ENCODE measurements at regions not wholly inside any gene's neighbourhood (a gene's known extent, or its start where the extent isn't known, plus 50 kb on each side); places are given as distances from the start of the nearest gene placed in this dataset.

DNA sequence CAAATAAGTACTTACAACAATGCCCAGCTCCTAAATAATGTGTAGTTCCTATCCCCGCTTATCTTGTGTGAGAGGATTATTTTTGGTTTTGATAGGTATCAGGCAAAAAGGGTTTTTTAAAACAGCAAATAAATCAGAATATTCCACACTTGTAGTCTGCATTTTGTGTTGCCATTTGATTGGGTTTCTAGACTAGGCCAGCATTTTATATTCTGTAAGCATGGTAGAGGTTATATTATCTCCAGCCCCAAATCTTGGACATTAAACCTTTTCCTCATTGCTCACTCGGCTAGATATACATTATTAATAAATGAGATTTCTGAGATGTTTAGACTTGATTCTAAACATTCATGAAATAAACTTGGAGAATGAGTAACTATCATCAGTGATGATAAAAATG is 165.7 kb upstream of the C1orf21 start:
- no peak for DNase-seq

DNA sequence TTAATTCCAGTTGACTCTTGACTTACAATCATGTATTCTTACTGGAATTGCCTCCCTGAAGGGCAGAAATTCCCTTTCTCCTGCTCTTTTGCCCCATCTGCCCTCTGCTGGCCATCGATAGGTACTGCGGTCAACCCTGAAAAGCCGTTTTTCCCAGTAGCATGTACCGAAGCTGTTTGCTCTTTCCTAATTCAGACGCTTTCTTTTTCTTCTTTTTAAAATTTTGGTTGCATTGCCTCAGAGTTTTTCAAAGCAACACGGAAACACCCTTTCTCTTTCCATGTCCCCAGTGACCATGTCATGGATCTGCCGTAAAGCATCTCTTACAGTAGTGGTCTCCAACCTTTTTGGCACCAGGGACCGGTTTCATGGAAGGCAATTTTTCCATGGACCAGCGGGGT is 164.2 kb upstream of the C1orf21 start:
- peak; percentile 12 for DNase-seq

DNA sequence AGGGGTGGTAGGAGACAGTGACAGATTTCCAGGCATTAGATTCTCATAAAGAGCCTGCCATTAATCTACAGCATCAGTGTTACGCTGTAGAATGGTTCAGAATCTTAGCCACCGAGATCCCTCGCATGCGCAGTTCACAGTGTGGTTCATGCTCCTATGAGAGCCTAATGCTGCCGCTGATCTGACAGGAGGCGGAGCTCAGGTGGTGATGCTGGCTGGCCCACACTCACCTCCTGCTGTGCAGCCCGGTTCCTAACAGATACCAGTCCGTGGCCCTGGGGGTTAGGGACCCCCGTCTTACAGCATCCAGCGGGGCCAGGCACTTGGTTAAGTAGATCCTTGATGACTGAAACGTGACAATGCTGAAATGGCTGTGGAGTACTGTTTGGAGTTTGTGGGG is 163.6 kb upstream of the C1orf21 start:
- no peak for DNase-seq

DNA sequence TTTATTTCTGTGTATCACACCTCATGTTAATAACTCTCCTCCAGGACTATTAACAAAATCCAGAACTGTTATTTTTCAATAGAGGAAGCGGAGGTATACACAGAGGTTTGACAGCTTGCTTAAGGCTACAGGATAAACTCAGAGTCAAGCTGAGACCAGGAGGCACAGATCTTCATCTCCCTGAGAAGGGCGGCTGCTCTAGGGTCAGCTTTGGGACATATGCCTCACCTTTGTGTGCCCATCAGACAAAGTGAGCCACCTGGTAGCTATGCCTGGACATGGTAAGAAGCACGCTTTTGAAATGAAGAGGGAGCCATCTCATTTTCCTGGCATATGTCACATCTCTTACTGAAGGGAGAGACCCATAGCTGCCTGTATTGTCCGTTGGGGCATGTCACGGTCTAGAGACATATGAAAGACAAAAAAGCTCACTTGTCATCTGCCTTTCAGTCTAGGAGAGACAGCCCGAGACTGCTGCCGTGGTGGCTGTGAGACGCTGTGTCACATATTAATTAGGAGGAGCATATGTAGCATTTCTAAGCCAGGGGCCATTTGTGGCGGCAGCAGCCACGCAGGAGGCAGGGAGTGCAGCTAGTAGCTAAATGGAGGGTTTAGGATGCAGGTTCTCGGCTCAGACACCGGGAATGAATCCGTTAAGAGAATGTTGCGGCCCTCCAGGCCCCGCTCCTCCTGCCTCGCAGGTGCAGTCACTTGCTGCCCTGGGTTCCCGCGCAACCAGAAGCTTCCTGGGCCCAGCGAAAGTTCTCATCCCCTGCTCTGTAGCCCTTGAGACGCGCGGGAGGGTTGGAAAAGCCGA is 161.3 kb upstream of the C1orf21 start:
- no peak for DNase-seq

DNA sequence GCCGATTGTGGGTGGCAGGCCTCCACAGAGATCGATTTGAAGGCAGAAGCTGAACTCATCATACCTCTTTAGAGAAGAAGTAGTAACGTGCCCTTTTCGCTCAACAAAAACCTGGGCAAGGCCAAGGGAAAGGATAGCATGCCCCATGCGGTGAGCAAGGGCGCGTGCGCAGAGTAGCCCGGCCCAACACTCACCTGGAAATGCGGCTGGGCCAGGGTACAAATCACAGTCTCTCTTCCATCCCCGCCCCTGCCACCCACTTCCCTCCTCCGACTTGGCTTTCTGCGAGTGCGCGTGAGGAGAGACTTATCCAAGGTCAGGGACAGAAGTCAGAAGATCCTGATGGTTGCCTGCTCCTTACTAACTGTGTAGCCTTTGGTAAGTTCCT is 160.7 kb upstream of the C1orf21 start:
- DNase-seq = no peak

DNA sequence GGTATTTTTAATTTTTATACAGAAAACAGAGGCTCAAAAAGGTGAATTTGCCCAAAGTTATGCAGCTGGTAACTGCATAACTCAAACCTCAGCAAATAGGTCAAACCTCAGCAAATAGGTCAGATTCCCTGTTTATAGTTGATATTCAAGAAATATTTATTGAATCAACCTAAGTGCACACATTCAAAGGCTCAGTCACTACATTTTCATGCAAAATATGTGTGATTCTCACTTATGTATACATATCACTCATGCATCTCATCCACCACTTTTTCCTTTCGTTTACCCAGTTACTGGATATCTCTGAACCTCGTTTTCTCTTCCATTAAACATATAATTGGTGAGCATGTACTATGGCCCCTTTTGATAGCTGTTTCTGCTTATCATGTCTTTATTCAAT is 158.3 kb upstream of the C1orf21 start:
- DNase-seq = no peak

DNA sequence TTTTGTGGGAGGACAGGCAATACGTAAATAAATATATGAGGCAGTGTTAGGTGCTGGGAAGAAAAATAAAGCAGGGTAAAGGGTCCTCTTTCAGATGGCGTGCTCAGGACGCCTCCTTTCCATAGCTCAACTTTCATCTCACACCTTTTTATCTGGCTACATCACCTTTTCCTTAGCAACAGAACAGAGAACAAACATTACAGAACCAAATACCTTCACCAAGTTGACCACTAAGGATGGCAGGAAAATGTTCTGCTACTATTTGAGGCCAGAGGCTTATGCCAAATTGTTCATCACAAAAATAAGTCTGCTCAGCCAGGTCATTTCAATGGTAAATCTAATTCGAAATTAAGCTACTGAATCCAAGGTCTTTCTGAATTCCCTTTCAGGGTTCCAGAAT is 149.2 kb upstream of the C1orf21 start:
- no peak for DNase-seq

DNA sequence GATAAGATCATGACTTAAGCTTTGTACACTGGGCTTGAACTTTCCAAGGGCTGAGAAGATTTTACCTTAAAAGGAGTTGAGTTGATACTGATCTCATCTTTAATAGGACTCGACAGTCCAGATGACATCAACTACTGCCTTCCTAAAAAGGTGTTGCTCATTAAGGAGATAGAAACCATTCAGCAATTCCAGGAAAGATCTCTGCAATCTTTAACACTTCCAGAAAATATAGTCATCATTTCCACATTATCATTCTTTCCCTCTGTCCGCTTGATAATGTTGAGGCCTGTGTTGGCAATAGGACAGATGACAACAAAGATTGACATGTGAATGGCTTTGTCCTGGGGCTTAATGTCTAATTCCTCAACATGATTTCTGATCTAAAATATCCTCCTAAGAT is 145.4 kb upstream of the C1orf21 start:
- no peak for DNase-seq

DNA sequence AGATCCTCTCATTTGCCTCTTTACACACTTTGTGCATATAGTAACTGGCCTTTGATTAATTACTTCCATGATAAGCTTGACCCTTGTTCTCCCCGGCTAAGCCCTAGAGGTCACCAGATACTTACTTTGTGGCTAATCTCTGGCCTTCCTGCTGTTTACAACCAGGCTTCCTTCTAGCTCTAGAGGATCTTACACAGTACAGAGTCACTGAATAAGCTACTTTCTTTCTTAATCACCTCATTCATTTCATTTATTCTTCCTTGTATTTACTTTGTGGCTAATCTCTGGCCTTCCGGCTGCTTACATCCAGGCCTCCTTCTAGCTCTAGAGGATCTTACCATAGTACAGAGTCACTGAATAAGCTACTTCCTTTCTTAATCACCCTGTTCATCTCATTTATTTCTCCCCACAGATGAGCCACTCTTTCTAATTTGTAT is 144.3 kb upstream of the C1orf21 start:
- no peak for DNase-seq

DNA sequence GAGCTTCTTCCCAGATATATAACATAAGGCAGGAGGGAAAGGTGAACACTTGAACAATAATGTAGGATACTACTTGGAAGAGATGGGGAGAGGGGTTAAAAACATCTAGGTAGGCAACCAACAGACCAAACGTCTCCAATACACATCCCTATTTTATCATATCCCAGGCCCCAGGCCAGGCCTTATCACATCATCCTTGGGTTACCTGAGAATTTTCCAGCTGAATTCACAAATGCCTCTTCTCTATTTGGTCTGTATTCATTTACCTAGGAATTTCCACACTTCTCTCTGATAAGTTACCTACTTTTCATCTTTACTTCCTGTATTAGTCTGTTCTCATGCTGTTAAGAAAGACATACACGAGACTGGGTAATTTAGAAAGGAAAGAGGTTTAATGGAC is 141.9 kb upstream of the C1orf21 start:
- no peak for DNase-seq

DNA sequence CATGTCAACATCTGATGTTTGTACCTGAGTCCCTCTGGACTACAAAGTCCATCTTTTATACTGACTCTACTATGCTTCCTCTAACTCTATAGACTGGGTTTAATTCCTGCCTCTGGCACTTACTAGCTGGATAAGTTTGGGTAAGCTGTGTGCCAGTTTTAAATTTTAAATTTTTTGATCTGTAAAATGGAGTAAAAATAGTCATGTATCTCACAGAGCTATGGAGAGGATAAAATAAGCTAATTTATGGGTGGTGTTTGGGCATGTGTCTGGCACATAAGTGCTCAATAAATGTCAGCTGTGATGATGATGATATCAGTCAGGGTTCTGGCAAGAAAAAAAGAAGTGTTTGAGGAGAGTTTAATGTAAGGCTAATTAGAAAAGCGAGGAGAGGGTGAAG is 139.2 kb upstream of the C1orf21 start:
- DNase-seq = no peak

DNA sequence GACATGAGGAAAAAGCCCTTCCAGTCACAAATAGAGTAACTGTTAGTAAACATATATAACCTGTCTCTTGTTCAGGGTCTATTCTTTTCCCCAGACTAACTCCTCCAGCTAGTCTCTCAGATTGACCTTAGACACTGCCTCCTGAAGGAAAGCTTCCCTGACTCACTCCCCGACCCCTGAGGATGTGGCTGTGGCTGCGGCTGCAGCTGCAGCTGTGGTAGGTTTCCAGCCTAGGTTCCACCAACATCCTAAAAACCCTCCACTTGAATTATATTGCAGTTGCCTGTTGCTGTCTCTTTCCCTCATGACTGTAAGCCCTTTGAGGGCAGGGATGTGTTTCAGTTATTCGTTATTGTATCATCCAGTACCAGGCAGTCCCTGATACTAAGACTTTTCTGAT is 132.9 kb upstream of the C1orf21 start:
- DNase-seq = no peak

DNA sequence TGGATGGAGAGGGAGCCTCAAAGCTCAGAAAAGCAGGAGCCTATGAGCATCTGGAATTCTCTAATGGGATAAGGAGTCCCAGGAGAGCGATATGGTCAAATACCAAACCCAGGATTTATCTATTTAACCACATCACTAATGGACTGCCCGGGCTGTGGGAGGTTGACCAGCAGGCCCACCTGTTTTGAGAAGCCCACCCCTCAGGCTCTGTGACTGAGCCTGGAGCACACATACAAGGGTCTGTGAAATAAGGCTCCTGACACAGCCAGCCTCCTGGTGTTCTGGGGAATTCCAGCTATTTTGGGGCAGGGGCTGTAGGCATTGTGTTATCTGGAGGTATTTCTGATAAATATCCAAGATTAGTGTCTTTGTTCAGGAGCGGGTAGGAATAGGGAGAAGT is 132.0 kb upstream of the C1orf21 start:
- no peak for DNase-seq

DNA sequence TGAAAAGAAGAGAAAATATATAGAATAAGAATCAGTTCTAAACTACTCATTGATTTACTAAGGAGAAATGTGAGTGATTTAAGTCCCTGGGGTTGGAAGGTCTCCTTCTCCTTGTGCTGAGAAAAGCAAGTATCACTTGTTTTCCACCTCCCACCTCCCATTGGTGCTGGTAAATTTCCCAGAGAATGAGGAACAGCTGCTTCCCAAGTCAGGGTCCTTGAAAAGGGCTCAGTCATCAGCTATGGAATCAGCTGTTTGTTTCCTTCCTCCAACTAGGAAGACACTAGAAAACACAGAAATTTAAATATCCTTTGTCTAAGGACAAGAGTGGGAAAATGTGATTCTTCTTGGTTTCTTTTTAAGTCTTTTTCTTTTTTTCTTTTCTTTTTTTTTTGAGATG is 131.3 kb upstream of the C1orf21 start:
- DNase-seq = no peak

DNA sequence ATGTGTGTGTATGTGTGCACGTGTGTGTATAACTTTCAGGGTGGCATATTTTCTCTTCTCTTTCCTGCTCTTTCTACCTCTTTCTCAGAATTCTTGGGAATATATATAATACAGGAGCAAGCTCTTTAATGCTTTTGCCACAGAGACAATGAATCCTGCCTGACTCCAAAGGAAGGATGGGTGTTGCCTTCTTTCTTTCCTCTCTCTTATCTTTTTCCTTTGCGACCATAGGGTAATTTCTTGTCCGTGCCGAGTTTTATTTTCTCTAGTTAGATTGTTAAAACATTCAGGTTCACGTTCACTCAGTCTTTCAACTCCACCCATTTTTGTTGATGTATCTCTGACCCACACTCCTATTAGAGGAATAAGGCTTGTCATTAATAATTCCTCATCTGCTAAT is 129.0 kb upstream of the C1orf21 start:
- DNase-seq = no peak

DNA sequence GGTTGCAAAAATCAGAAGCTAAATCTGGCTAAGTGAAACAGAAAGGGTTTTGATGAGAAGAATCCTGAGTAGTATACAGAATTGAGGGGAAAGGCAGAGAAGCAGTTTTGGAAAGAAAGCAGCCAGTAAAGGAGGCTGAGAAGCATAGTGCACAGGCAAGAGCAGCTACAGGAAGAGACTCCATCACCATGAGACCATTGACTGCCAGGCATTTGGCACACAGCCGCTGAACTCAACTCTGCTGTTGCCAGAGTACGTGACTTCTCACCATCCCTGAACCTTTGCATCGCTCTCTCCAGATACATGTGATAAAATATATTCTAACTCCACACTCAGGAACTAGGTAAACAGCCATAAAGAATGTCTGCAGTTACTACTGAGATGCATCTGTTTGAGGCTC is 128.3 kb upstream of the C1orf21 start:
- no peak for DNase-seq

DNA sequence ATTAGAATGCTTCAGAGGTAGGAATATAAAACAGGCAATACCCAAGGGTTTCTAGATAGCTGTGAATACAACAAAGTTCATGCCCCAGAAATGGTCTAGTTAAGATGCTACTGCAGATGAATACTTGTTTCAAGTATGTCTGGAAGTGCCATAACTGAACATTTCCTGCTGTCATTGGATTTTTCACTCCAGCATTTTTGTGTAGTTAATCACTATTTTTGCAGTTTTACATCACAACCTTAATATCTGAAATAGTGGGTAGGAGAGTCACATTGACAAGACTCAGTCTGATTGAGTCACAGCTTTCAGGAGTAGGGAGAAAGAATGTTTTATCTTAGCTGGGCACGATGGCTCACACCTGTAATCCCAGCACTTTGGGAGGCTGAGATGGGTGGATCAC is 126.4 kb upstream of the C1orf21 start:
- no peak for DNase-seq

DNA sequence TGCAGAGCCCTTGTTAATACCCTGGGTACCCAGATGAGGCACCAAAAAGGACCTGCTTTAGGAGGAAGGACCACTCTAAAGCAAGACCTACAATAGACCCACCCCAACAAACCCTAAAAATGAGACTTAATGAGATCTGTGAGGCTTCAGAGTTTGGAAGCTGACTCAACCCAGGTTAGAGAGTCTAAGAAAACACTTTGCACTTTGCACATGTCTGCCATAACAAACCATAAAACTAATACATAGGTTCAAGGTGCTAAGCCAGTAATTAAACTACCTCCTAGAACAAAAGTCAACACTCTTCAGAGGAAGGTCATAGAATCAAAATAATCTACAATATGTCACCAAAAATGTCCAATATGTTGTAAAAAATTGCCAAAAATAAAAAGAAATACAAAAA is 124.7 kb upstream of the C1orf21 start:
- no peak for DNase-seq

DNA sequence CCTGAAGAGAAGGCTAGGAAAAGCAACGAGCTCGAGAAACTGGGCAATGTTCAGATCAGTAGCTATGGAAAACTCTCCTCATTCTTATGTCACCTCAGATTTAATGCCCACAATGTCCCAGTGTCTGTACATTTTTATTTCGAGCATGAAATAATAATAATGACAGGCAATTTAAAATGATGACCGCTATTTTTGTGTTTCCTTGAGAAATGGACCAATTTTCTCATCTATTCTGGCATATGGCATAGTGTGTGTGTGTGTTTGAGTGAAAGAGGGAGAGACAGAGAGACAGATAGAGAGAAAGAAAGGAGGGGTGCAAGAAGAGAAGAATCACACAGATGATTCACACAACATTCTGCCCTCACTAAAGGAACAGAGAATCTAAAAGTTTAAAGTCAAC is 119.1 kb upstream of the C1orf21 start:
- DNase-seq = no peak

DNA sequence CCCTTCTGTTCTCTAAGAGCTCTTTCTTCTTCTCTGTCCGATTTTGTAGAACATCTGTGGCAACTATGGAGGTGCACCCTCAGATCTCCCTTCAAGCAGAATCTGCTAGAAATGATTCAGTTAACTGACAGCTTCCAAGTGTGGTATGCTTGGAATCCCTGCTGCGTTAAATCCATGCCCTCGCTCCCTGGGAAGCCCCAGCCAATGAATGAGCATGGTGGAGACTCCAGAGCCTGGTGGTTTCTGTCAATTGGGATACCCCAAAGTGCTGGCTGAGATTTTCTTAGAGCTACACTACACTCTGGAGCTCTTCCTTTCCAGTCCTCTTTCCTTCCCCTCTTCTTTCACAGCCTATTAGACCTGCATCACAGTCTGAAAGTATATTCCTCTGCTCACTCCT is 116.3 kb upstream of the C1orf21 start:
- no peak for DNase-seq

DNA sequence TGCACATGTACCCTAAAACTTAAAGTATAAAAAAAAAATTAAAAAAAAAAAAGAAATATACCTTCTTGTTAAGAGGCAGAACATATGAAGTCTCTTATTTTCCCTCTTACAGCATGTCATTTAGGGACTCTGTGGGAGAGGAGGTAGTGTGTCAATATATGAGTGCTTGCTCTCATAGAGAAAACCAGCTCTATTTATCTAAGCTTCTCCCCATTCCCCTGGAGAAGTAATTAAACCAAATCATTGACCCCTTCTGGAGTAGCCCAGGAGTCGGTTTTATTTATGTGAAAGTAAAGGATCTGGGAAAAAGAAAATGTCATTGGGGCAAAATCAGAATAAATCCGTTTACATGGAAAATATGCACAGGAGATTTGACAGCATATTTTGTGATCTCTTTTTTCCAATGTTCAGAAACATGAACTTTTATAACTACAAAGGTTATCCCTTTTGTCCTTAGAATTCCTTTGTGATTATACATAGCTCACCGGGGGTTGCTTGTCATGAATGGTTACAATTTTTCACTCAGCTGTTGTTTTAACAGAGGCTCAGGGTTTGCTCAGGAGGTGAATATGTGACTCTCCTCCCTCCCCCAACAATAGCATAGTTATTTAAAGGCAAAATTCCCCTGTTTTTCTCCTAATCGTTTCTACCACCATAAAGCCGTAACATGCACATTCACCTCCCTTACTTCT is 114.5 kb upstream of the C1orf21 start:
- DNase-seq = no peak

DNA sequence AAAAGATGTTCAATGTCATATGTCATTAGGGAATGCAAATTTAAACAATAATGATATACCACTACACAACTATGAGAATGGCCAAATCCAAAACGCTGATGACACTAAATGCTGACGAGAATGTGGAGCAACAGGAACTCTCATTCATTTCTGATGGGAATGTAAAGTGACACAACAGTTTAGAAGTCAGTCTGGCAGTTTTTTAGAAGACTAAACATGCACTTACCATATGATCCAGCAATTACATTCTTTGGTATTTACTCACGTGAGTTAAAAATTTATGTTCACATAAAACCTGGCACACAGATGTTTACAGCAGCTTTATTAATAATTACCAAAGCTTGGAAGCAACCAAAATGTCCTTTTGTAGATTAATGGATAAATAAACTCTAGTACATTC is 110.4 kb upstream of the C1orf21 start:
- no peak for DNase-seq

DNA sequence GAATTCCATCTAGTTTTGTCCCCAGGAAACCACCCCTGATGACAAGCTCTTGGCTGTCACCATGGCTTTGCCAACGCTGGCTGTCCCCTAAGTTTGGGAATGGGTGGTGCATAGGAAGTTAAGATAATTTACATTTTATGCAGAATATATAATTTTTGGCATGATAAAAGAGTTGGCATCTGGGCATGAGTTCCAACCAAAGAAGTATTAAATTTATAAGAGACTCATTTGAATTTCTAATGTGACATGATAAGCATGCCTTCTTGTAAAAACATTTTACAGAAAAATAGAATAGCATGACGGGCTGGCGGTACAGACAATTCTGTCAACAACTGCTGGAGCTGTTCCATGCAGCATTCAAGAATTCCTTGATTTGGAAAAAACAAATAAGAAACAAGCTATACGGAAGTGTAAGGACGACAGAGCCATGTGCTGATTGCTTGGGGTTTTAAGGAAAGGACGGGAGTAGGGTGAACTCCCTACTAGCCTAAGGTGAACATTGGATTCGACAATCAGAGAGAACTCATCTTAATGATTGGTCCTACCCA is 106.8 kb upstream of the C1orf21 start:
- no peak for DNase-seq

DNA sequence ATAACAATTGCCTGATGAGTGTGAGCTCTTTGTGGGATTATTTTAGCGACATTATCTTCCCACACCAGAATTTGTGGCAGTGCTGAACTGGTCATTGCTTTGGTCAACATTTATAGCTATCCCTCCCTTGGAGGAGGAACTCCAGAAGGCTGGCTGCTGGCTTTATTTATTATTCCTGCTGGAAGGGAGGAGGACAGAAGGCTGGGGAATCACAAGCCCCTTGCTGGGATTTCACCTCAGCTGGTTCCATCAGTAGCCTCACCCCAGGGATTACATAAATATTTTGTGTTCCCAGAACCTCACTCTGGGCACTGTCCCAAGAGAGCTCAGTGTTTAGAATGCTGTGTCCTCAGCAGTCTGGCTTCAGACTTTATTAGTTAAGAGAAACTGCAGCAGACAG is 102.8 kb upstream of the C1orf21 start:
- DNase-seq = no peak

DNA sequence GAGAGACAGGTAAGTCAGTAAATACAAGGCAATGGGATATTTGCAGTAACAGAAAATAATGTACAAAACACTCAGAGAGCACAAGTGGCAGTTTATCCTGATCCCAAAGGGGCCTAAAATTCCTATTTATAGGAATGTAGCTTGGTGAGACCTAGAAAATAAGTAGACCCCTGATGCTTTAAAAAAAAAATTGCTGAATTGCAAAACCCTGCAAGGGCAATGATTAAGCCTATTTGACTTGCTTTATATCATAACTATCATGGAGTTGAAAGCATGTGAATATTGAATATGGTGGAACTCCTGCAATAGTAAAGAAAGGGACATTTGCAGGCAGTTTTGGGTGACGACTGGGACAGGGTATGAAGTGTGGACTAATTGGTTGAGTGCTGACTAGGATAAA is 101.9 kb upstream of the C1orf21 start:
- no peak for DNase-seq

All from NCI-H1092 (cell line).